ENCODE measurements at regions not wholly inside any gene's neighbourhood (a gene's known extent, or its start where the extent isn't known, plus 50 kb on each side); places are given as distances from the start of the nearest gene placed in this dataset.

- Histone ChIP-seq H3K36me3 (ENCODE audit: control insufficient read depth, insufficient read depth, low read length) (no peaks in the 10 kb centered on the region), H4K20me1 (ENCODE audit: insufficient read depth, low read length) (peaks cover 3% of the 10 kb centered on the region; the same call in 1 of the 2 replicates), H2AFZ (replicated peaks; ENCODE audit: low read length, poor library complexity) (peak overlapping the region; percentile 76), H2BK15ac (ENCODE audit: low read depth, low read length) (peak overlapping the region; percentile 86; the same call in 2 of the 3 replicates), H3K79me1 (ENCODE audit: low read depth in 1 of 2, low read length in 2 of 2) (no peaks in the 10 kb centered on the region), H3K27ac (ENCODE audit: insufficient read depth, low read length) (peak overlapping the region; percentile 82), H2BK5ac (ENCODE audit: low read depth, low read length, poor library complexity, severe bottlenecking) (peak overlapping the region; percentile 42), H3K27me3 (ENCODE audit: control insufficient read depth, insufficient read depth, low read length) (no peaks in the 10 kb centered on the region), H2BK120ac (ENCODE audit: low read depth, low read length) (peak overlapping the region; percentile 85), H3K23ac (ENCODE audit: low read depth, low read length) (no peak overlapping the region), H4K8ac (ENCODE audit: low read depth in 2 of 2, low read length in 2 of 2) (peak overlapping the region; percentile 73 to 81), H2AK9ac (replicated peaks; ENCODE audit: low read depth, low read length, poor library complexity) (peak overlapping the region; percentile 57), H3K9me1 (ENCODE audit: insufficient read depth, low read length) (peaks cover 5% of the 10 kb centered on the region; the same call in 1 of the 2 replicates), H3K4me2 (ENCODE audit: low read depth, low read length) (no peak overlapping the region), H3K56ac (ENCODE audit: extremely low read depth, insufficient read depth, low read length) (no peak overlapping the region), H4K91ac (ENCODE audit: insufficient read depth, low read depth, low read length) (peak overlapping the region; percentile 90), H3K14ac (replicated peaks; ENCODE audit: low read depth, low read length) (peak overlapping the region; percentile 61), H3K9ac (ENCODE audit: low read depth, low read length) (no peak overlapping the region), H4K5ac (ENCODE audit: low read depth, low read length) (peak overlapping the region; percentile 83), H3K4me1 (ENCODE audit: control insufficient read depth, insufficient read depth, low read length) (peaks cover 8% of the 10 kb centered on the region; the same call in 1 of the 2 replicates), H3K9me3 (ENCODE audit: control insufficient read depth, insufficient read depth, low read length) (no peaks in the 10 kb centered on the region), H3K4ac (ENCODE audit: low read depth, low read length) (peak overlapping the region; percentile 77), H3K4me3 (ENCODE audit: insufficient read depth, low read depth, low read length) (no peak overlapping the region), H3K18ac (ENCODE audit: low read depth, low read length) (peak overlapping the region; percentile 86), H2AK5ac (ENCODE audit: low read depth, low read length) (peak overlapping the region; percentile 97), H2BK20ac (ENCODE audit: low read depth, low read length) (peak overlapping the region; percentile 77)
- intact Hi-C loops (cut with micrococcal nuclease) (loop anchor here (1.0 to 10.0 kb wide), 5 partner anchors 25 to 186 kb away; partner anchors contain the start of gene RTL6), dilution Hi-C loops (cut with HindIII; ENCODE audit: low sequenced_read_pairs, unreplicated experiment) (no loop called here), in situ Hi-C loops (cut with MboI; ENCODE audit: low sequenced_read_pairs) (no loop called here)
- ATAC-seq (ENCODE audit: low read depth), result no peak
- POLR2A ChIA-PET (ENCODE audit: unreplicated experiment), result interaction anchor here (1.0 kb wide), 1 partner anchor 14 kb away, joined by 3 read pairs; no protein-coding TSS in a partner anchor
- CTCF ChIA-PET, result no interaction called here
- no peak for TF ChIP-seq CHD1 (IDR thresholded peaks at IDR 0.05; ENCODE audit: low read depth, low read length)
- no TSS peak for BruUV-seq (replicated peaks)
- no CpG with 5 or more reads among the region's 6 CpGs for WGBS, 2 experiments (ENCODE audit: extremely low coverage in 2 of 2, insufficient read length in 1 of 2)
- no peak for DNase-seq
Observed at GRCh38 chr22:44549701-44550100, 51.7 kb upstream of the RTL6 start.
